ENCODE measurements at regions not wholly inside any gene's neighbourhood (a gene's known extent, or its start where the extent isn't known, plus 50 kb on each side); places are given as distances from the start of the nearest gene placed in this dataset.

- Histone ChIP-seq H4K91ac (replicated peaks; ENCODE audit: insufficient read length, low read length) (no peak overlapping the region), H4K5ac (ENCODE audit: insufficient read length, low read depth, low read length) (no peak overlapping the region), H2BK5ac (ENCODE audit: low read depth, low read length) (no peak overlapping the region), H3K56ac (replicated peaks; ENCODE audit: insufficient read length, low read depth, low read length) (no peak overlapping the region), H3K27ac (ENCODE audit: low read depth, low read length) (no peak overlapping the region), H3K23ac (ENCODE audit: insufficient read length) (no peak overlapping the region), H2AFZ (ENCODE audit: low read length) (no peak overlapping the region), H2BK120ac (replicated peaks; ENCODE audit: low read depth, low read length) (no peak overlapping the region), H3K36me3 (ENCODE audit: control insufficient read depth in 2 of 4, insufficient read depth in 4 of 4, low read length in 3 of 4) (no peaks in the 10 kb centered on the region), H3K18ac (ENCODE audit: extremely low read depth, low read length) (no peak overlapping the region), H3K4me3 (ENCODE audit: extremely low read depth in 1 of 4, insufficient read depth in 2 of 4, low read depth in 3 of 4, low read length in 4 of 4) (no peak overlapping the region), H3K9me3 (ENCODE audit: insufficient read depth in 2 of 2, low read depth in 1 of 2, low read length in 1 of 2) (peaks cover 55 to 90% of the 10 kb centered on the region in 2 experiments), H2AK5ac (ENCODE audit: low read depth, low read length) (no peak overlapping the region), H3K79me2 (ENCODE audit: control insufficient read depth in 1 of 2, insufficient read depth in 2 of 2, low read length in 2 of 2) (no peaks in the 10 kb centered on the region), H3K23me2 (ENCODE audit: low read depth, low read length) (no peaks in the 10 kb centered on the region; the same call in 1 of the 2 replicates), H3K4ac (replicated peaks; ENCODE audit: insufficient read length, low read depth, low read length) (no peak overlapping the region), H3K14ac (ENCODE audit: insufficient read length) (no peak overlapping the region), H3K4me2 (ENCODE audit: insufficient read depth in 1 of 2, low read depth in 2 of 2, low read length in 2 of 2) (no peak overlapping the region), H3K9ac (replicated peaks in 1 of 4; ENCODE audit: extremely low read depth in 1 of 4, low read depth in 3 of 4, low read length in 3 of 4) (no peak overlapping the region), H3K4me1 (replicated peaks in 1 of 4; ENCODE audit: control insufficient read depth in 3 of 4, insufficient read depth in 4 of 4, low read length in 3 of 4) (no peaks in the 10 kb centered on the region), H3K79me1 (ENCODE audit: low read depth, low read length) (no peaks in the 10 kb centered on the region), H2BK15ac (ENCODE audit: low read length) (no peak overlapping the region), H2BK12ac (ENCODE audit: low read depth, low read length) (no peak overlapping the region), H4K8ac (ENCODE audit: extremely low read depth, insufficient read depth, low read length) (no peak overlapping the region), H3K27me3 (replicated peaks in 1 of 4; ENCODE audit: control insufficient read depth in 3 of 4, extremely low read depth in 1 of 4, insufficient read depth in 3 of 4, low read length in 3 of 4) (no peaks in the 10 kb centered on the region), H2BK20ac (ENCODE audit: low read length) (no peak overlapping the region), H4K20me1 (replicated peaks in 1 of 2; ENCODE audit: control insufficient read depth in 1 of 2, insufficient read depth in 2 of 2, low read length in 2 of 2) (no peaks in the 10 kb centered on the region)
- CTCF ChIA-PET (ENCODE audit: partially characterized antibody), result no interaction called here
- TF ChIP-seq SP1 (IDR thresholded peaks at IDR 0.05; ENCODE audit: low read depth, low read length), result no peak
- TF ChIP-seq RBBP5 (IDR thresholded peaks at IDR 0.05; ENCODE audit: borderline replicate concordance, low read depth, low read length), result no peak
- no peak for TF ChIP-seq SP4 (IDR thresholded peaks at IDR 0.05; ENCODE audit: low read length)
- TF ChIP-seq RNF2 (IDR thresholded peaks at IDR 0.05; ENCODE audit: borderline replicate concordance, low read depth, low read length, missing control alignments, poor library complexity, severe bottlenecking), result no peak
- no peak for TF ChIP-seq POLR2AphosphoS5 (IDR thresholded peaks at IDR 0.05; ENCODE audit: low read depth, low read length)
- TF ChIP-seq MAX (IDR thresholded peaks at IDR 0.05), result no peak
- no peak for TF ChIP-seq TAF1 (IDR thresholded peaks at IDR 0.05; ENCODE audit: low read depth, low read length)
- TF ChIP-seq BRCA1 (IDR thresholded peaks at IDR 0.05; ENCODE audit: low read depth, low read length), result no peak
- POLR2A ChIA-PET (ENCODE audit: partially characterized antibody), result no interaction called here
- DNase-seq (ENCODE audit: low read depth in 1 of 2, low spot score in 2 of 2) (no peak), FAIRE-seq (no peak)
- 54% methylated on average over 5 of the region's 5 CpGs; no CpG with 5 or more reads in 1 of the 2 experiments for WGBS, 2 experiments (ENCODE audit: extremely low coverage in 1 of 2, insufficient coverage in 1 of 2, insufficient read length in 1 of 2, insufficient replicate concordance in 2 of 2, low coverage in 1 of 2, low lambda C conversion rate in 2 of 2, missing lambda C conversion rate in 1 of 2)
Observed at GRCh38 chr7:56219017-56219416, 102.8 kb upstream of the NUPR2 start.

Data from H1 (cell line).